GM21786 (cell line): ENCODE measurements at regions not wholly inside any gene's neighbourhood (a gene's known extent, or its start where the extent isn't known, plus 50 kb on each side); places are given as distances from the start of the nearest gene placed in this dataset.
A peak's percentile ranks its signal among the peaks of the same experiment; 100 is the strongest.
"Not testable (repeated sequence)": the region's sequence is repeated elsewhere in the genome, so short reads cannot be mapped to it uniquely, and the experiment has no call there.

ENCODE experiments used
- ATAC-seq: cut with Tn5 transposase; IDR thresholded peaks from one replicate; pipeline ENCODE4 v1.9.1; 2021; ENCODE audit not compliant: unreplicated experiment

- no peak for ATAC-seq
These were observed 440.2 kb downstream of the TRIB2 start for GRCh38 chr2:13156916-13157315.

GRCh38 chr2:13158466-13158865 is 441.7 kb downstream of the TRIB2 start:
- no peak for ATAC-seq

GRCh38 chr2:13180729-13181128 is 464.0 kb downstream of the TRIB2 start:
- no peak for ATAC-seq

GRCh38 chr2:13193075-13193474 is 476.3 kb downstream of the TRIB2 start:
- ATAC-seq = peak; percentile 93

GRCh38 chr2:13193900-13194299 is 477.2 kb downstream of the TRIB2 start:
- peak; percentile 67 for ATAC-seq

GRCh38 chr2:13195270-13195669 is 478.5 kb downstream of the TRIB2 start:
- ATAC-seq = no peak

GRCh38 chr2:13197248-13197647 is 480.5 kb downstream of the TRIB2 start:
- no peak for ATAC-seq

GRCh38 chr2:13201924-13202323 is 485.2 kb downstream of the TRIB2 start:
- no peak for ATAC-seq

- ATAC-seq = no peak
These were observed 495.4 kb downstream of the TRIB2 start for GRCh38 chr2:13212115-13212514.

- ATAC-seq = no peak
These were observed 501.5 kb downstream of the TRIB2 start for GRCh38 chr2:13218205-13218604.

- no peak for ATAC-seq
These were observed 510.8 kb downstream of the TRIB2 start for GRCh38 chr2:13227578-13227977.

GRCh38 chr2:13230221-13230620 is 513.5 kb downstream of the TRIB2 start:
- no peak for ATAC-seq

GRCh38 chr2:13240061-13240460 is 523.3 kb downstream of the TRIB2 start:
- no peak for ATAC-seq

- peak; percentile 57 for ATAC-seq
These were observed 524.2 kb downstream of the TRIB2 start for GRCh38 chr2:13240789-13241487.

GRCh38 chr2:13252615-13253014 is 535.9 kb downstream of the TRIB2 start:
- no peak for ATAC-seq

- no peak for ATAC-seq
These were observed 538.7 kb downstream of the TRIB2 start for GRCh38 chr2:13255485-13255884.

- no peak for ATAC-seq
These were observed 543.7 kb downstream of the TRIB2 start for GRCh38 chr2:13260402-13260801.

- ATAC-seq = no peak
These were observed 549.4 kb downstream of the TRIB2 start for GRCh38 chr2:13266166-13266565.

GRCh38 chr2:13284688-13285087 is 568.0 kb downstream of the TRIB2 start:
- no peak for ATAC-seq

- no peak for ATAC-seq
These were observed 572.6 kb downstream of the TRIB2 start for GRCh38 chr2:13289310-13289709.

- not testable (repeated sequence) for ATAC-seq
These were observed 591.7 kb downstream of the TRIB2 start for GRCh38 chr2:13308478-13308805.

- ATAC-seq = no peak
These were observed 592.3 kb downstream of the TRIB2 start for GRCh38 chr2:13308989-13309388.

- no peak for ATAC-seq
These were observed 615.3 kb downstream of the TRIB2 start for GRCh38 chr2:13332060-13332459.
